GM23338 (cell line): ENCODE measurements at regions not wholly inside any gene's neighbourhood (a gene's known extent, or its start where the extent isn't known, plus 50 kb on each side); places are given as distances from the start of the nearest gene placed in this dataset.

ENCODE experiments used
- ATAC-seq: fragments of 200-7000 bp; cut with Tn5 transposase; 3 replicates; pipeline ENCODE4 v1.9.1; 2020
- DNase-seq: peaks from one replicate; pipeline ENCODE4 v3.0.0-alpha.2; 2015; ENCODE audit warnings: low spot score
- H2AFZ ChIP-seq: fragments of 200-600 bp; sonication (generic); 2 replicates; pipeline ENCODE4 v1.8.0; 2016; ENCODE audit warnings: antibody characterized with exemption, mild to moderate bottlenecking, moderate library complexity
- H3F3A ChIP-seq: fragments of 200-600 bp; sonication (generic); replicated peaks from 2 replicates; pipeline ENCODE4 v1.8.0; 2017; ENCODE audit warnings: antibody characterized with exemption, mixed run types, low read depth
- H3K27ac ChIP-seq: fragments of 200-600 bp; sonication (generic); 2 replicates; pipeline ENCODE4 v1.6.1; 2016; ENCODE audit warnings: low read depth
- H3K27me3 ChIP-seq: fragments of 200-600 bp; sonication (generic); 2 replicates; pipeline ENCODE4 v1.8.0; 2016; ENCODE audit warnings: mild to moderate bottlenecking, mixed run types, moderate library complexity; ENCODE audit not compliant: insufficient read depth
- H3K36me3 ChIP-seq: fragments of 200-600 bp; sonication (generic); 2 replicates; pipeline ENCODE4 v1.8.0; 2016; ENCODE audit warnings: mild to moderate bottlenecking; ENCODE audit not compliant: insufficient read depth
- H3K4me1 ChIP-seq: fragments of 200-600 bp; sonication (generic); 2 replicates; pipeline ENCODE4 v1.8.0; 2016; ENCODE audit warnings: mild to moderate bottlenecking, moderate library complexity; ENCODE audit not compliant: insufficient read depth
- H3K4me2 ChIP-seq: fragments of 200-600 bp; sonication (generic); 2 replicates; pipeline ENCODE4 v1.7.1; 2017; ENCODE audit warnings: mixed run types
- H3K4me3 ChIP-seq: fragments of 200-600 bp; sonication (generic); 2 replicates; pipeline ENCODE4 v1.6.1; 2016; ENCODE audit warnings: mixed run types
- H3K79me2 ChIP-seq: fragments of 200-600 bp; sonication (generic); replicated peaks from 2 replicates; pipeline ENCODE4 v1.8.0; 2017; ENCODE audit warnings: mild to moderate bottlenecking; ENCODE audit not compliant: insufficient read depth
- H3K9me2 ChIP-seq: fragments of 200-600 bp; sonication (generic); 2 replicates; pipeline ENCODE4 v1.8.0; 2017; ENCODE audit not compliant: insufficient read depth
- H4K20me1 ChIP-seq: fragments of 200-600 bp; sonication (generic); replicated peaks from 2 replicates; pipeline ENCODE4 v1.8.0; 2017; ENCODE audit warnings: mild to moderate bottlenecking; ENCODE audit not compliant: insufficient read depth
- H3K27ac Mint-ChIP-seq: 2 replicates; pipeline ENCODE4 v1.8.0; 2020; ENCODE audit warnings: inconsistent platforms, mild to moderate bottlenecking, moderate library complexity, mixed read lengths
- H3K27me3 Mint-ChIP-seq: 3 replicates; pipeline ENCODE4 v1.8.0; 2022; ENCODE audit warnings: low read depth, mild to moderate bottlenecking, moderate library complexity, mixed read lengths, inconsistent platforms; ENCODE audit not compliant: insufficient read depth, poor library complexity
- H3K36me3 Mint-ChIP-seq: 3 replicates; pipeline ENCODE4 v1.8.0; 2021; ENCODE audit warnings: low read depth, mild to moderate bottlenecking, inconsistent platforms, moderate library complexity, mixed read lengths
- H3K4me1 Mint-ChIP-seq: 3 replicates; pipeline ENCODE4 v1.8.0; 2020; ENCODE audit warnings: mild to moderate bottlenecking, inconsistent platforms, mixed read lengths
- H3K4me3 Mint-ChIP-seq: 3 replicates; pipeline ENCODE4 v1.8.0; 2021; ENCODE audit warnings: moderate library complexity, mild to moderate bottlenecking, inconsistent platforms, mixed read lengths
- H3K9me3 Mint-ChIP-seq: 3 replicates; pipeline ENCODE4 v1.8.0; 2020; ENCODE audit warnings: moderate library complexity, mild to moderate bottlenecking, inconsistent platforms, mixed read lengths
- CREB1 ChIP-seq: fragments of 250-450 bp; sonication (Bioruptor Pico); IDR thresholded peaks from 2 replicates; pipeline ENCODE4 v1.5.0; 2020; ENCODE audit warnings: low read depth, mild to moderate bottlenecking, moderate library complexity
- EZH2 ChIP-seq: fragments of 200-600 bp; sonication (generic); IDR thresholded peaks from one replicate; pipeline ENCODE4 v1.8.0; 2017; ENCODE audit warnings: antibody characterized with exemption, mild to moderate bottlenecking, low read depth; ENCODE audit not compliant: unreplicated experiment
- EZH2phosphoT487 ChIP-seq: fragments of 200-600 bp; sonication (generic); IDR thresholded peaks from one replicate; pipeline ENCODE4 v1.8.1; 2018; ENCODE audit warnings: antibody characterized with exemption; ENCODE audit not compliant: unreplicated experiment
- JUNB ChIP-seq: IDR thresholded peaks from one replicate; pipeline ENCODE4 v1.6.1; 2016; ENCODE audit warnings: antibody characterized with exemption; ENCODE audit not compliant: unreplicated experiment
- STAT1 ChIP-seq: IDR thresholded peaks from one replicate; pipeline ENCODE4 v1.6.1; 2016; ENCODE audit warnings: antibody characterized with exemption; ENCODE audit not compliant: unreplicated experiment
- ZNF114 ChIP-seq: fragments of 250-450 bp; sonication (Bioruptor Pico); IDR thresholded peaks from 2 replicates; pipeline ENCODE4 v1.5.0; 2020; ENCODE audit warnings: mild to moderate bottlenecking, moderate library complexity
- ZNF331 ChIP-seq: fragments of 250-450 bp; sonication (Bioruptor Pico); IDR thresholded peaks from 2 replicates; pipeline ENCODE4 v1.5.0; 2020; ENCODE audit warnings: low read depth, mild to moderate bottlenecking, moderate library complexity
- TF ChIP-seq, protein P1 (sequence below): IDR thresholded peaks from one replicate; pipeline ENCODE4 v1.6.1; 2018; ENCODE audit warnings: antibody characterized with exemption; ENCODE audit not compliant: unreplicated experiment
- TF ChIP-seq, protein P2 (sequence below), 2 experiments: fragments of 200-600 bp in 1 of 2; sonication (generic) in 1 of 2; conservative IDR thresholded peaks; 2 replicates each; pipeline versions ENCODE4 v1.5.1 to v1.6.1; 2016 to 2017; ENCODE audit warnings: antibody characterized with exemption in 2 of 2, low read depth in 2 of 2, mild to moderate bottlenecking in 2 of 2, moderate library complexity in 1 of 2
- TF ChIP-seq, protein P3 (sequence below): IDR thresholded peaks from 2 replicates; pipeline ENCODE4 v1.6.1; 2016; ENCODE audit warnings: antibody characterized with exemption

DNA sequence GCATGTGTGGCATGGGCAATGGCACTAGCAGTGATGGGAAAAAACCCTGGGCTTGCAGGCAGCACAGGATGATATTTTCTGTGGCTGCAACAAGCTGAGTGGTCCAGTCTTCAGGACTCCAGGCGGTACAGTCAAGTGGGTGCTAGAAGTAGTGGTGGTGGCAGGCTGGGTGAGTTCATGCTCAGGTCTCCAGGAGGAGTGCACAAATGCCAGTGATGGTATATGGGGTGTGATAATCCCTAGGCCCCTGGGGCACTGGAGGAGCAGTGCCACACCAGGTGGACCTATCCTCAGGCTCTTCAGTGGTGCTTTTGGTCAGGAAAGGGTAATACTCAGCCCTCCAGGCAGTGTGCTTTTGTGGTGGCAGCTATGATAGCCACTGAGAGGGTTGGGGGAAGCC, 496.4 kb downstream of the PRR16 start:
- DNase-seq (no peak), ATAC-seq (no peak)
- Mint-ChIP-seq H3K27me3 (peaks cover 2% of the 10 kb centered on the region), H3K4me1 (no peaks in the 10 kb centered on the region; the same call in 2 of the 3 replicates), H3K36me3 (no peaks in the 10 kb centered on the region), H3K4me3 (no peak overlapping the region), H3K9me3 (peaks cover 2% of the 10 kb centered on the region; the same call in 1 of the 3 replicates), H3K27ac (no peak overlapping the region)
- H3F3A ChIP-seq = no peaks in the 10 kb centered on the region
- H4K20me1 ChIP-seq = no peaks in the 10 kb centered on the region
- no peaks in the 10 kb centered on the region for H3K4me1 ChIP-seq
- no peaks in the 10 kb centered on the region for H3K36me3 ChIP-seq
- H2AFZ ChIP-seq = no peak overlapping the region
- H3K27ac ChIP-seq = no peak overlapping the region
- H3K9me2 ChIP-seq = no peaks in the 10 kb centered on the region
- TF ChIP-seq, protein P1, sequence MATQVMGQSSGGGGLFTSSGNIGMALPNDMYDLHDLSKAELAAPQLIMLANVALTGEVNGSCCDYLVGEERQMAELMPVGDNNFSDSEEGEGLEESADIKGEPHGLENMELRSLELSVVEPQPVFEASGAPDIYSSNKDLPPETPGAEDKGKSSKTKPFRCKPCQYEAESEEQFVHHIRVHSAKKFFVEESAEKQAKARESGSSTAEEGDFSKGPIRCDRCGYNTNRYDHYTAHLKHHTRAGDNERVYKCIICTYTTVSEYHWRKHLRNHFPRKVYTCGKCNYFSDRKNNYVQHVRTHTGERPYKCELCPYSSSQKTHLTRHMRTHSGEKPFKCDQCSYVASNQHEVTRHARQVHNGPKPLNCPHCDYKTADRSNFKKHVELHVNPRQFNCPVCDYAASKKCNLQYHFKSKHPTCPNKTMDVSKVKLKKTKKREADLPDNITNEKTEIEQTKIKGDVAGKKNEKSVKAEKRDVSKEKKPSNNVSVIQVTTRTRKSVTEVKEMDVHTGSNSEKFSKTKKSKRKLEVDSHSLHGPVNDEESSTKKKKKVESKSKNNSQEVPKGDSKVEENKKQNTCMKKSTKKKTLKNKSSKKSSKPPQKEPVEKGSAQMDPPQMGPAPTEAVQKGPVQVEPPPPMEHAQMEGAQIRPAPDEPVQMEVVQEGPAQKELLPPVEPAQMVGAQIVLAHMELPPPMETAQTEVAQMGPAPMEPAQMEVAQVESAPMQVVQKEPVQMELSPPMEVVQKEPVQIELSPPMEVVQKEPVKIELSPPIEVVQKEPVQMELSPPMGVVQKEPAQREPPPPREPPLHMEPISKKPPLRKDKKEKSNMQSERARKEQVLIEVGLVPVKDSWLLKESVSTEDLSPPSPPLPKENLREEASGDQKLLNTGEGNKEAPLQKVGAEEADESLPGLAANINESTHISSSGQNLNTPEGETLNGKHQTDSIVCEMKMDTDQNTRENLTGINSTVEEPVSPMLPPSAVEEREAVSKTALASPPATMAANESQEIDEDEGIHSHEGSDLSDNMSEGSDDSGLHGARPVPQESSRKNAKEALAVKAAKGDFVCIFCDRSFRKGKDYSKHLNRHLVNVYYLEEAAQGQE = no peak
- no peak for TF ChIP-seq ZNF114
- TF ChIP-seq, protein P2, sequence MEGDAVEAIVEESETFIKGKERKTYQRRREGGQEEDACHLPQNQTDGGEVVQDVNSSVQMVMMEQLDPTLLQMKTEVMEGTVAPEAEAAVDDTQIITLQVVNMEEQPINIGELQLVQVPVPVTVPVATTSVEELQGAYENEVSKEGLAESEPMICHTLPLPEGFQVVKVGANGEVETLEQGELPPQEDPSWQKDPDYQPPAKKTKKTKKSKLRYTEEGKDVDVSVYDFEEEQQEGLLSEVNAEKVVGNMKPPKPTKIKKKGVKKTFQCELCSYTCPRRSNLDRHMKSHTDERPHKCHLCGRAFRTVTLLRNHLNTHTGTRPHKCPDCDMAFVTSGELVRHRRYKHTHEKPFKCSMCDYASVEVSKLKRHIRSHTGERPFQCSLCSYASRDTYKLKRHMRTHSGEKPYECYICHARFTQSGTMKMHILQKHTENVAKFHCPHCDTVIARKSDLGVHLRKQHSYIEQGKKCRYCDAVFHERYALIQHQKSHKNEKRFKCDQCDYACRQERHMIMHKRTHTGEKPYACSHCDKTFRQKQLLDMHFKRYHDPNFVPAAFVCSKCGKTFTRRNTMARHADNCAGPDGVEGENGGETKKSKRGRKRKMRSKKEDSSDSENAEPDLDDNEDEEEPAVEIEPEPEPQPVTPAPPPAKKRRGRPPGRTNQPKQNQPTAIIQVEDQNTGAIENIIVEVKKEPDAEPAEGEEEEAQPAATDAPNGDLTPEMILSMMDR (conservative IDR thresholded peaks at IDR 0.05; ENCODE audit: low read depth in 2 of 2) = no peak
- no peak for TF ChIP-seq ZNF331 (CRISPR knock-in tag)
- TF ChIP-seq STAT1 = no peak
- no peak overlapping the region for H3K4me2 ChIP-seq
- H3K4me3 ChIP-seq = no peak overlapping the region
- no peaks in the 10 kb centered on the region for H3K79me2 ChIP-seq
- H3K27me3 ChIP-seq = no peaks in the 10 kb centered on the region

DNA sequence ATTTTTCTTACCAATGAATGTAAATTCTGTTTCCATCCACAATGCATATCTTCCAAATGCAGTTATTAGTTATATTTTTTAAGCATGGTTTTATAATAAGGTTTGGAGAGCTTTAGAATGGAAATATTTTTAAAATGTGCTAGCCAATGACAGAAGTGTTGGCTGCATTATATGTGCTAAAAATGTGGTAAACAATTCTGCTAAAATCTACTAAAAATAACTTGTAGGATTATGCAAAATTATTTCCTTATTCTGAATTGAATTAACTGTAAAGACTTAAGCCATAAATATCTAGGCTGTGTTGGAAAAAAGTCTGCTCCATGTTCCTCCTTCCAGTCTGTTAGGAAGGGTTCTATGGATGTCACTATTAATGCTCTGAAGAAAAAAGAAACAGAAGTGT, 503.3 kb downstream of the PRR16 start:
- H3K27me3 Mint-ChIP-seq = no peaks in the 10 kb centered on the region
- no peak overlapping the region for H3K4me2 ChIP-seq
- no peaks in the 10 kb centered on the region for H3K4me1 Mint-ChIP-seq
- no peak overlapping the region for H3K27ac ChIP-seq
- peaks cover 2% of the 10 kb centered on the region; the same call in 1 of the 3 replicates for H3K9me3 Mint-ChIP-seq
- H3K27me3 ChIP-seq = no peaks in the 10 kb centered on the region
- H3K9me2 ChIP-seq = no peaks in the 10 kb centered on the region
- H3K79me2 ChIP-seq = no peaks in the 10 kb centered on the region
- H3F3A ChIP-seq = no peaks in the 10 kb centered on the region
- H2AFZ ChIP-seq = no peak overlapping the region
- H3K4me1 ChIP-seq = no peaks in the 10 kb centered on the region
- H3K27ac Mint-ChIP-seq = no peak overlapping the region
- H3K36me3 ChIP-seq = no peaks in the 10 kb centered on the region
- no peak overlapping the region for H3K4me3 ChIP-seq
- no peak for ATAC-seq
- H3K4me3 Mint-ChIP-seq = no peak overlapping the region
- no peaks in the 10 kb centered on the region for H4K20me1 ChIP-seq
- no peak for DNase-seq
- H3K36me3 Mint-ChIP-seq = no peaks in the 10 kb centered on the region
- TF ChIP-seq JUNB = no peak
- TF ChIP-seq, protein P3, sequence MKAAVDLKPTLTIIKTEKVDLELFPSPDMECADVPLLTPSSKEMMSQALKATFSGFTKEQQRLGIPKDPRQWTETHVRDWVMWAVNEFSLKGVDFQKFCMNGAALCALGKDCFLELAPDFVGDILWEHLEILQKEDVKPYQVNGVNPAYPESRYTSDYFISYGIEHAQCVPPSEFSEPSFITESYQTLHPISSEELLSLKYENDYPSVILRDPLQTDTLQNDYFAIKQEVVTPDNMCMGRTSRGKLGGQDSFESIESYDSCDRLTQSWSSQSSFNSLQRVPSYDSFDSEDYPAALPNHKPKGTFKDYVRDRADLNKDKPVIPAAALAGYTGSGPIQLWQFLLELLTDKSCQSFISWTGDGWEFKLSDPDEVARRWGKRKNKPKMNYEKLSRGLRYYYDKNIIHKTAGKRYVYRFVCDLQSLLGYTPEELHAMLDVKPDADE = no peak
- TF ChIP-seq EZH2phosphoT487 = no peak
- TF ChIP-seq, protein P2 (conservative IDR thresholded peaks at IDR 0.05; ENCODE audit: low read depth in 2 of 2) = no peak
- TF ChIP-seq ZNF331 (CRISPR knock-in tag) = no peak
- no peak for TF ChIP-seq CREB1 (CRISPR knock-in tag)
- no peak for TF ChIP-seq EZH2
